ENCODE measurements at regions not wholly inside any gene's neighbourhood (a gene's known extent, or its start where the extent isn't known, plus 50 kb on each side); places are given as distances from the start of the nearest gene placed in this dataset.
"Not testable (repeated sequence)": the region's sequence is repeated elsewhere in the genome, so short reads cannot be mapped to it uniquely, and the experiment has no call there.

DNA sequence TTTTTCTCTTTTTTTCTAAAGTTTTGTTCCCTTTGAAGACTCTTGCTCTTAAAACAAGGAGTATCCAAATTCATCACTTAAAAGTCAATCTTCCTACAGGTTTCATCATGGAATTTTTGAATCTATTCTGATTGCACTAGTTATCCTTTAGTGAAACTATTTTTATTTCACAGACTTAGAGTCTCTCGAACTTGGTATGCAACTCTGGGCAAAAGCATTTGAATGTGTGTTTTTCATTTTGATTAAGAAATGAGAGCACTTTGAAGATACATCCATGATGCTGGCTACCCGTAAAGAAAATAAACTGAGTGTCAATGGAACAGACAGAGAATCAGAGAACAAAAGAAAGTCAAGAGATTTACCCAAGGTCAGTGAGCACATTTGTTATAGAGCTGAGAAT is 586.5 kb downstream of the EPM2A start:
- TF ChIP-seq, protein P1, sequence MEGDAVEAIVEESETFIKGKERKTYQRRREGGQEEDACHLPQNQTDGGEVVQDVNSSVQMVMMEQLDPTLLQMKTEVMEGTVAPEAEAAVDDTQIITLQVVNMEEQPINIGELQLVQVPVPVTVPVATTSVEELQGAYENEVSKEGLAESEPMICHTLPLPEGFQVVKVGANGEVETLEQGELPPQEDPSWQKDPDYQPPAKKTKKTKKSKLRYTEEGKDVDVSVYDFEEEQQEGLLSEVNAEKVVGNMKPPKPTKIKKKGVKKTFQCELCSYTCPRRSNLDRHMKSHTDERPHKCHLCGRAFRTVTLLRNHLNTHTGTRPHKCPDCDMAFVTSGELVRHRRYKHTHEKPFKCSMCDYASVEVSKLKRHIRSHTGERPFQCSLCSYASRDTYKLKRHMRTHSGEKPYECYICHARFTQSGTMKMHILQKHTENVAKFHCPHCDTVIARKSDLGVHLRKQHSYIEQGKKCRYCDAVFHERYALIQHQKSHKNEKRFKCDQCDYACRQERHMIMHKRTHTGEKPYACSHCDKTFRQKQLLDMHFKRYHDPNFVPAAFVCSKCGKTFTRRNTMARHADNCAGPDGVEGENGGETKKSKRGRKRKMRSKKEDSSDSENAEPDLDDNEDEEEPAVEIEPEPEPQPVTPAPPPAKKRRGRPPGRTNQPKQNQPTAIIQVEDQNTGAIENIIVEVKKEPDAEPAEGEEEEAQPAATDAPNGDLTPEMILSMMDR (IDR thresholded peaks at IDR 0.05), result no peak
- TF ChIP-seq ZFX (IDR thresholded peaks at IDR 0.05; ENCODE audit: borderline replicate concordance), result no peak

DNA sequence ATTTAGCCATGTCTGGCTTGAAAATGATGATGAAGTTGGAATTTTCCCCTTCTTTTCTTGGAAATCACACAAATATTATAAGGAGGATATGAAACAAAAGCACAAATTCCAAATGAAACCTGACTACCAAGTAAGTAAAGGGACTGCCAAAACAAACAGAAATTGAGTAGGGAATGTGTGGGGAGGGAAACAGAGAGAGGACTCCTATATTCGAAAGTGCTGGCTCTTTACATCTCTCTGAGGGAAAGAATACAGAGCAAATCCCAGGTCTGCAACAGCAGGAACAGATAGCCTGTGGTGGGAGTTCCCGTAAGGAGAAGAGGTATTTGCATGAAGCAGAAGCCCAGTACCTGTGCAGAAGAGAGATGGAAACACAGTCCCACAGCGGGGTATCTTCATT is 583.7 kb downstream of the EPM2A start:
- TF ChIP-seq, protein P1 (IDR thresholded peaks at IDR 0.05), result no peak
- no peak for TF ChIP-seq ZFX (IDR thresholded peaks at IDR 0.05; ENCODE audit: borderline replicate concordance)
- no peak overlapping the region for H3K27ac ChIP-seq

More for the DNA sequence above, 586.5 kb downstream of the EPM2A start:
- H3K27ac ChIP-seq, result no peak overlapping the region

DNA sequence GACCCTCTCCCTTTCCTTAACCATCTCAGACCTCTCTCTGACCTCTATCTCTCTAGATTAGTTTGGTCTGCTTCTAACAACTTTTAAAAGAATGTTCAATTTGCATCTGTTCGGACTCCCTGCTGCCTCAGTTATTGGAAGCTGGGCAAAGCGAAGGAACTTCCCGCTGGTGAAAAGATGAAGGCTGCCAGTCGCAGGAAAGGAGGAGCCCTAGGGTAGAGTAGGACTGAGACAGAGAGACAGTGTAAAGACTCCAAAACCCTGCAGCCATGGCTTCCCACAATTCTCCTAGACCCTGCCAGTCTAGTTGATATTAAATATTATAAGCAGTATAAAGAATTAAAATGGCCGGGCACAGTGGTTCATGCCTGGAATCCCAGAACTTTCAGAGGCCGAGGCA is 581.8 kb downstream of the EPM2A start:
- TF ChIP-seq ZFX (IDR thresholded peaks at IDR 0.05; ENCODE audit: borderline replicate concordance), result no peak
- TF ChIP-seq, protein P1 (IDR thresholded peaks at IDR 0.05), result no peak
- no peak overlapping the region for H3K27ac ChIP-seq

DNA sequence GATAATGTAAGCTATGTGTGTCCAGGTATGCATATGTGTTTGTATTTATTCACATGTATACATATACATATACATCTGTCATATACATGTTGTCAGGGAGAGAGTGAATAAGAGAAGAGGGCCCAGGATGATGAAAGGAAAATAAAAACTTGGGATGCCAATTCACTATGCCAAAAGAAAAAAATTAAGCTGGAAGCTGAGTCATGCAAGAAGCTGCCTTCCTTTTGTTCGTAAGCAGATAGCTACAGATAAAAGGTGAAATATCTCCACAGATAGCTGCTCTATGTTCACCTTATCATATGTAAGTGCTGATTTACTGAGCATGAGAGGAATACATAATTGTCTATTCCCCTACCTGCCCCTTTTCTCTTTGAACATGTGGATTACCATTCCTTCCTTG is 579.9 kb downstream of the EPM2A start:
- TF ChIP-seq, protein P1 (IDR thresholded peaks at IDR 0.05), result no peak
- TF ChIP-seq ZFX (IDR thresholded peaks at IDR 0.05; ENCODE audit: borderline replicate concordance), result no peak
- H3K27ac ChIP-seq, result no peak overlapping the region

DNA sequence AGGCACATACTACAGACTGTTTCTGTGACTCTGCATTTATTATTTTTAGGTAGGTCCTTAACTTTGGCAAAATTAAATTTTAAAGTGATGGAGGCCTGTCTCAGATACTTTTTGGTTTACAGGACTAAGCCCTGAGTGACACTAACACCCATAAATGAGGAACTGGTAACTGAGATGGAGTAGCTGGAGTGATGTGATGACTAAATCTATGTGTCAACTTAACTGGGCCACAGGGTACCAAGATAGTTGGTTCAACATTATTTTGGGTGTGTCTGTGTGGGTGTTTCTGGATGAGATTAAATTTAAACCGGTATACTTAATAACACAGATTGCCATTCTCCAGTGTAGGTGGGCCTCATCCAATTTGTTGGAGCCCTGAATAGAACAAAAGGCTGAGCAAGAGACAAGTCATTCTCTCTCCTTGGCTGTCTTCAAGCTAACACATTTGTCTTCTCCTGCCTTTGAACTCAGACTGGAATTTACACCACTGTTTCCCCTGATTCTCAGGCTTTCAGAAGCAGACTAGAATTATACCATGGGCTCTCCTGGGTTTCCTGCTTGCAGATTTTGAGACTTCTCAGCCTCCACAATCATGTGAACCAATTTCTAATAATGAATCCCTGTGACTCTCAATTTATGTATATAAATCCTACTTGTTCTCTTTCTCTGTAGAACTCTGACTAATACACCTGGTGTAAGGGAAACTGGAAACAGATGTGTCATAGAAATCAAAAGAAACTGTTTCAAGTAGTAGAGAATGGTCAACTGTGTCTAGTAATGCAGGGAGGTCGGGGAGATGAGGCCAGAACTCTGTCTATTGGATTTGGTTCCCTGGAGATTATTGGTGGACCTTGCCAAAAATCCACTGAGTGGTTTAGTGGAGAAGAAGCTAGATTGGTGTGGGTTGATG is 579.2 kb downstream of the EPM2A start:
- TF ChIP-seq, protein P1 (IDR thresholded peaks at IDR 0.05), result no peak
- no peak for TF ChIP-seq ZFX (IDR thresholded peaks at IDR 0.05; ENCODE audit: borderline replicate concordance)
- no peak overlapping the region for H3K27ac ChIP-seq

DNA sequence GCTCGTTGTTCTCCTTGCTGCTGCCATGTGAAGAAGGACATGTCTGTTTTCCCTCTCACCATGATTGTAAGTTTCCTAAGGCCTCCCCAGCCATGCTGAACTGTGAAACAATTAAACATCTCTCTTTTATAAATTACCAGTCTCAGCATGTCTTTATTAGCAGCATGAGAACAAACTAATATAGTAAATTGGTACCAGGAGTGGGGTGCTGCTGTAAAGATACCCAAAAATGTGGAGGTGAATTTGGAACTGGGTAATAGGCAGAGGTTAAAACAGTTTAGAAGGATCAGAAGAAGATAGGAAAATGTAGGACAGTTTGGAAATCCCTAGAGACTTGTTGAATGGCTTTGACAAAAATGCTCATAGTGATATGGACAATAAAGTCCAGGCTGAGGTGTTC is 576.7 kb downstream of the EPM2A start:
- H3K27ac ChIP-seq, result not testable (repeated sequence)

DNA sequence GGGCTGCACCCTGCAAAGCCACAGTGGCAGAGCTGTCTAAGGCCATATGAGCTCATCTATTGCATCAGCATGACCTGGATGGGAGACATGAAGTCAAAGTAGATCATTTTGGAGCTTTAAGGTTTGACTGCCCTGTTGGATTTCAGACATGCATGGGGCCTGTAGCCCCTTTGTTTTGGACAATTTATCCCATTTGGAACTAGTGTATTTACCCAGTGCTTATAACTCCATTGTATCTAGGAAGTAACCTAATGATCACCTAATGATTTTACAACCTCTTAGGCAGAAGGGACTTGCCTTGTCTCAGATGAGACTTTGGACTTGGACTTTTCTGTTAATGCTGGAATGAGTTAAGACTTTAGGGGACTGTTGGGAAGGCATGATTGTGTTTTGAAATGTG is 575.4 kb downstream of the EPM2A start:
- no peak for TF ChIP-seq ZFX (IDR thresholded peaks at IDR 0.05; ENCODE audit: borderline replicate concordance)
- TF ChIP-seq, protein P1 (IDR thresholded peaks at IDR 0.05), result no peak
- H3K27ac ChIP-seq, result no peak overlapping the region

Measured in 22Rv1 (cell line).